Esophagus muscularis mucosa (tissue), 4 donors: ENCODE measurements at regions not wholly inside any gene's neighbourhood (a gene's known extent, or its start where the extent isn't known, plus 50 kb on each side); places are given as distances from the start of the nearest gene placed in this dataset.

Experiments used
- DNase-seq: peaks from one replicate; pipeline ENCODE4 v3.0.0-alpha.2; 2017; ENCODE audit errors: extremely low spot score
- H3K27ac ChIP-seq, 4 donors: fragments of 200-600 bp; sonication (generic); replicated peaks in 1 of 4; 1 replicate in 3 of 4; 2 replicates in 1 of 4; pipeline ENCODE4 v1.5.1; 2016 to 2019; ENCODE audit warnings: mild to moderate bottlenecking in 1 of 4
- H3K27me3 ChIP-seq, 4 donors: fragments of 200-600 bp; sonication (generic); one replicate each; pipeline versions ENCODE4 v1.5.1 to v1.6.0; 2016 to 2019
- H3K36me3 ChIP-seq, 4 donors: fragments of 200-600 bp; sonication (generic); one replicate each; pipeline ENCODE4 v1.5.1; 2016 to 2019
- H3K4me1 ChIP-seq, 4 donors: fragments of 200-600 bp; sonication (generic); one replicate each; pipeline ENCODE4 v1.5.1; 2016 to 2019
- H3K4me3 ChIP-seq, 4 donors: fragments of 200-600 bp; sonication (generic); 1 replicate in 2 of 4; 2 replicates in 2 of 4; pipeline ENCODE4 v1.5.1; 2016 to 2019; ENCODE audit warnings: mild to moderate bottlenecking in 4 of 4, moderate library complexity in 1 of 4
- H3K9me3 ChIP-seq, 4 donors: fragments of 200-600 bp; sonication (generic); 1 replicate in 3 of 4; 2 replicates in 1 of 4; pipeline ENCODE4 v1.5.1; 2016 to 2019
- EP300 ChIP-seq: sonication (generic); formaldehyde crosslinking; IDR thresholded peaks from one replicate; pipeline ENCODE4 v1.6.1; 2017; ENCODE audit warnings: antibody characterized with exemption
- POLR2A ChIP-seq: fragments of 450-650 bp; IDR thresholded peaks from one replicate; pipeline ENCODE4 v1.6.1; 2017; ENCODE audit warnings: antibody characterized with exemption, moderate library complexity, mild to moderate bottlenecking, low read depth
- POLR2AphosphoS5 ChIP-seq, 2 donors: sonication (generic); formaldehyde crosslinking; IDR thresholded peaks; one replicate each; pipeline ENCODE4 v1.6.1; 2017; ENCODE audit warnings: antibody characterized with exemption in 2 of 2
- WGBS: methylation state at CpG from one replicate; pipeline ENCODE4 v1.1.5; 2018; 5-methylcytosine and 5-hydroxymethylcytosine counted together
- intact Hi-C: fragments of 100-400 bp; cut with DNase I; formaldehyde crosslinking; loops from one replicate; pipeline ENCODE4 v1.15.1; 2023
- TF ChIP-seq, protein P1 (sequence below), 3 experiments: fragments of 200-600 bp in 2 of 3; fragments of 450-650 bp in 1 of 3; sonication (generic) in 2 of 3; IDR thresholded peaks; one replicate each; pipeline ENCODE4 v1.5.1; 2017 to 2019; ENCODE audit warnings: antibody characterized with exemption in 3 of 3, mild to moderate bottlenecking in 2 of 3, moderate library complexity in 1 of 3

DNA sequence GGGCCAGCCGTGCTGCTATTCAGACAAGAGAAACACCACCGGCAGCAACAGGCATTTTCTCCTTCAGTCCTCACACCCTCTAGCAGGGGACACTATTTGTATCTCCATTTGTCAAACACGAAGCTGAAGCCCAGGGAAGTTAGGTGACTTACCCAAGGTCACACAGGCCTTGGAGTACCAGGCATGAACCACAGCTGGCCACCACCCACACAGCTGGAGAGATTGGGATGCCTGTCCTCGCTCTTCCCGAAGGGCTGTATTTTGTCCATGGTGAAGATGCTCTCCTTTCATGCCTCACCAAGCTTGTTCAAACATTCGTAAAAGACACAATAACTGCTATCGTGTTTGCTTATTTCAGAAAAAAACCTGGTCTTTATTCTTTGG lies 182.7 kb downstream of the INHBB start:
- no peak for TF ChIP-seq EP300
- no peak for TF ChIP-seq POLR2AphosphoS5 (IDR thresholded peaks at IDR 0.05)
- TF ChIP-seq, protein P1, sequence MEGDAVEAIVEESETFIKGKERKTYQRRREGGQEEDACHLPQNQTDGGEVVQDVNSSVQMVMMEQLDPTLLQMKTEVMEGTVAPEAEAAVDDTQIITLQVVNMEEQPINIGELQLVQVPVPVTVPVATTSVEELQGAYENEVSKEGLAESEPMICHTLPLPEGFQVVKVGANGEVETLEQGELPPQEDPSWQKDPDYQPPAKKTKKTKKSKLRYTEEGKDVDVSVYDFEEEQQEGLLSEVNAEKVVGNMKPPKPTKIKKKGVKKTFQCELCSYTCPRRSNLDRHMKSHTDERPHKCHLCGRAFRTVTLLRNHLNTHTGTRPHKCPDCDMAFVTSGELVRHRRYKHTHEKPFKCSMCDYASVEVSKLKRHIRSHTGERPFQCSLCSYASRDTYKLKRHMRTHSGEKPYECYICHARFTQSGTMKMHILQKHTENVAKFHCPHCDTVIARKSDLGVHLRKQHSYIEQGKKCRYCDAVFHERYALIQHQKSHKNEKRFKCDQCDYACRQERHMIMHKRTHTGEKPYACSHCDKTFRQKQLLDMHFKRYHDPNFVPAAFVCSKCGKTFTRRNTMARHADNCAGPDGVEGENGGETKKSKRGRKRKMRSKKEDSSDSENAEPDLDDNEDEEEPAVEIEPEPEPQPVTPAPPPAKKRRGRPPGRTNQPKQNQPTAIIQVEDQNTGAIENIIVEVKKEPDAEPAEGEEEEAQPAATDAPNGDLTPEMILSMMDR (IDR thresholded peaks at IDR 0.05): no peak
- TF ChIP-seq POLR2A: no peak
- Histone ChIP-seq H3K4me3 (no peak overlapping the region), H3K9me3 (peaks cover 0 to 10% (median 4%) of the 10 kb centered on the region in 4 donors), H3K36me3 (no peaks in the 10 kb centered on the region), H3K27me3 (peaks cover 0 to 15% (median 0%) of the 10 kb centered on the region in 4 donors), H3K27ac (no peak overlapping the region), H3K4me1 (peaks cover 0 to 18% (median 6%) of the 10 kb centered on the region in 4 donors)
- intact Hi-C loops: no loop called here
- WGBS: 86% methylated on average over 7 of the region's 7 CpGs
- DNase-seq: no peak

DNA sequence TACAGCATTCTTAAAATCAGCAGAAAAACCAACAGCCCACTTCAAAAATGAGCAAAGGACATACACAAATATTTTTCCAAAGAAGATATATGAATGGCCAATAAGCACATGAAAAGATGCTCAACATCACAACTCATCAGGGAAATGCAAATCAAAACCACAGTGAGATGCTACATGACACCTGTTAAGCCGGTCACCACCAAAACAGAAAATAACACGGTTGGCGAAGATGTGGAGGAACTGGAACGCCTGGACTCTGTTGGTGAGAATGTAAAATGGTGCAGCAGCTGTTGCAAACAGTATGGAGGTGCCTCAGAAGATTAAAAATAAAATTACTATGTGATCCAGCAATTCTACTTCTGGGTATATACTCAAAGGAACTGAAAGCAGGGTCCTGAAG lies 184.8 kb downstream of the INHBB start:
- peaks cover 0 to 10% (median 4%) of the 10 kb centered on the region in 4 donors for H3K9me3 ChIP-seq
- peaks cover 0 to 12% (median 5%) of the 10 kb centered on the region in 4 donors for H3K4me1 ChIP-seq
- H3K4me3 ChIP-seq: no peak overlapping the region
- intact Hi-C loops: no loop called here
- DNase-seq: no peak
- H3K27me3 ChIP-seq: peaks cover 0 to 6% (median 0%) of the 10 kb centered on the region in 4 donors
- TF ChIP-seq POLR2AphosphoS5 (IDR thresholded peaks at IDR 0.05) (no peak), POLR2A (no peak), EP300 (no peak)
- TF ChIP-seq, protein P1 (IDR thresholded peaks at IDR 0.05): no peak
- H3K27ac ChIP-seq: no peak overlapping the region
- WGBS: 95% methylated on average over 4 of the region's 4 CpGs
- H3K36me3 ChIP-seq: no peaks in the 10 kb centered on the region

DNA sequence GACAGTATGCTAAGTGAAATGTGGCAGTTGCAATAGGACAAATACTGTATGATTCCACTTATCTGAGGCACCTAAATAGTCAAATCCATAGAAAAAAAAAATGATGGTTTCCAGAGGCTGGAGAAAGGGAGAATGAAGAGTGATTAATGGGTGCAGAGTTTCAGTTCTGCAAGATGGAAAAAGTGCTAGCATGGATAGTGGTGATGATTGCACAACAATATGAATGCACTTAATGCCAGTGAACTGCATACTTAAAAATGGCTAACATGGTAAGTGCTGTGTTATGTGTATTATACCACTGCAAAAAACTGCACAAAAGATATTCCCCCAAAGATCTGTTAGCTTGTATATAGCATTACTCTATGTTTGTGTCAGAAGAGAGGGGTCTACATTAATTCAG lies 185.4 kb downstream of the INHBB start:
- TF ChIP-seq, protein P1 (IDR thresholded peaks at IDR 0.05): no peak
- TF ChIP-seq POLR2AphosphoS5 (IDR thresholded peaks at IDR 0.05) (no peak), EP300 (no peak), POLR2A (no peak)
- Histone ChIP-seq H3K27me3 (peaks cover 0 to 6% (median 0%) of the 10 kb centered on the region in 4 donors), H3K4me3 (no peak overlapping the region), H3K27ac (no peak overlapping the region), H3K9me3 (peaks cover 0 to 10% (median 4%) of the 10 kb centered on the region in 4 donors), H3K36me3 (no peaks in the 10 kb centered on the region), H3K4me1 (peaks cover 0 to 14% (median 6%) of the 10 kb centered on the region in 4 donors)
- intact Hi-C loops: no loop called here
- no peak for DNase-seq

GRCh38 chr2:120531863-120532600 lies 186.1 kb downstream of the INHBB start:
- Histone ChIP-seq H3K4me3 (no peak overlapping the region), H3K4me1 (peaks cover 0 to 14% (median 4%) of the 10 kb centered on the region in 4 donors), H3K27me3 (peaks cover 0 to 6% (median 0%) of the 10 kb centered on the region in 4 donors), H3K9me3 (peaks cover 0 to 10% (median 4%) of the 10 kb centered on the region in 4 donors), H3K36me3 (no peaks in the 10 kb centered on the region), H3K27ac (no peak overlapping the region)
- TF ChIP-seq, protein P1 (IDR thresholded peaks at IDR 0.05): no peak
- TF ChIP-seq POLR2A: no peak
- peak; percentile 19 to 47 for TF ChIP-seq POLR2AphosphoS5 (IDR thresholded peaks at IDR 0.05)
- intact Hi-C loops: no loop called here
- no peak for DNase-seq
- 48% methylated on average over 4 of the region's 4 CpGs for WGBS

DNA sequence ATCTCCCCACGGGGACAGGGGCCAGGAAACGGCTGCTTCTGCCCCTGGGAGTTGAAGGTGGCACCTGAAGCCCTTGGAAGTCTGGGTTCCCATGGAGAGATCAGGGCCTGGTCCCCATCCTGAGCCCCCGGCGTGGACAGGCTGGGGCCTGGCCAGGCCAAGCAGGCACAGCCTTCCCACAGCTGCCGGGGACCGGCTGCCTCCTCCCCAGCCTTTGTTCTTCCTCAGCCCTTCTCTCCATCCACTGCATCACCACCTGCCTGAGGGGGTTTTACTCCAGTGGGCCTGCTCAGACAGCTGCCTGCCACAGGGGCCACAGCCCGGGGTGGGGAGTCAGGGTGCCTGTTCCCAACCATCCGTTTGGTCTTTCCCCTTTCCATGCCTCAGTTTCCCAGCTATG lies 187.7 kb downstream of the INHBB start:
- intact Hi-C loops: no loop called here
- no peak for TF ChIP-seq POLR2AphosphoS5 (IDR thresholded peaks at IDR 0.05)
- no peak for TF ChIP-seq EP300
- TF ChIP-seq, protein P1 (IDR thresholded peaks at IDR 0.05): no peak
- WGBS: 90% methylated on average over 6 of the region's 8 CpGs
- Histone ChIP-seq H3K36me3 (no peaks in the 10 kb centered on the region), H3K4me1 (peaks cover 0 to 14% (median 0%) of the 10 kb centered on the region in 4 donors), H3K27me3 (no peaks in the 10 kb centered on the region), H3K9me3 (peaks cover 0 to 10% (median 4%) of the 10 kb centered on the region in 4 donors), H3K27ac (no peak overlapping the region), H3K4me3 (no peak overlapping the region)
- DNase-seq: no peak
